NCI-H146 treated with DMSO at 0.1 percent for 48 hours (cell line): ENCODE measurements at regions not wholly inside any gene's neighbourhood (a gene's known extent, or its start where the extent isn't known, plus 50 kb on each side); places are given as distances from the start of the nearest gene placed in this dataset.

Experiments
- DNase-seq: peaks from one replicate; lab custom pipeline; 2025; ENCODE audit not compliant: unreplicated experiment; lab: John Stamatoyannopoulos, UW

- DNase-seq: no peak
Observed at GRCh38 chr5:139733698-139734538, 61.7 kb upstream of the PSD2 start.

GRCh38 chr5:139734539-139734916 lies 61.1 kb upstream of the PSD2 start:
- no peak for DNase-seq

- DNase-seq: no peak
Observed at GRCh38 chr5:139738193-139739149, 57.1 kb upstream of the PSD2 start.

GRCh38 chr5:139739150-139739974 lies 56.2 kb upstream of the PSD2 start:
- no peak for DNase-seq

GRCh38 chr5:139740138-139740991 lies 55.2 kb upstream of the PSD2 start:
- DNase-seq: no peak

- DNase-seq: no peak
Observed at GRCh38 chr5:139740992-139741672, 54.5 kb upstream of the PSD2 start.

- DNase-seq: no peak
Observed at GRCh38 chr5:139741823-139742172, 53.8 kb upstream of the PSD2 start.

- no peak for DNase-seq
Observed at GRCh38 chr5:139742173-139742903, 53.3 kb upstream of the PSD2 start.

GRCh38 chr5:139743001-139743771 lies 52.4 kb upstream of the PSD2 start:
- no peak for DNase-seq

- no peak for DNase-seq
Observed at GRCh38 chr5:139743804-139744203, 51.8 kb upstream of the PSD2 start.

- DNase-seq: no peak
Observed at GRCh38 chr5:139744471-139745131, 51.0 kb upstream of the PSD2 start.

- no peak for DNase-seq
Observed at GRCh38 chr5:139745132-139745799, 50.3 kb upstream of the PSD2 start.

GRCh38 chr5:139745800-139746690 lies 49.6 kb upstream of the PSD2 start:
- DNase-seq: peak; percentile 15
